H1 (cell line): ENCODE measurements at regions not wholly inside any gene's neighbourhood (a gene's known extent, or its start where the extent isn't known, plus 50 kb on each side); places are given as distances from the start of the nearest gene placed in this dataset.

Experiments used
- CTCF ChIA-PET: fragments of 300-600 bp; sonication (Branson Sonifier 250); formaldehyde crosslinking; loops from one replicate; lab custom pipeline; 2021; ENCODE audit not compliant: partially characterized antibody; lab: Charles Lee
- POLR2A ChIA-PET: fragments of 300-600 bp; sonication (Branson Sonifier 250); formaldehyde crosslinking; loops from one replicate; lab custom pipeline; 2021; ENCODE audit warnings: inconsistent platforms; ENCODE audit not compliant: partially characterized antibody; lab: Charles Lee
- DNase-seq, 2 experiments: peaks; one replicate each; pipeline versions ENCODE4 v3.0.0 to v3.0.0-alpha.2; 2010 to 2022; ENCODE audit warnings: low spot score in 2 of 2, low read depth in 1 of 2, mixed read lengths in 1 of 2
- FAIRE-seq: peaks from 2 replicates; lab custom pipeline; 2011; peaks lifted over from hg19 to GRCh38; lab: Jason Lieb, UNC
- H2AFZ ChIP-seq: 2 replicates; pipeline ENCODE4 v1.8.1; 2012; ENCODE audit warnings: low read length, inconsistent platforms
- H2AK5ac ChIP-seq: 2 replicates; pipeline ENCODE4 v1.6.1; 2013; ENCODE audit warnings: low read depth, low read length
- H2BK120ac ChIP-seq: replicated peaks from 2 replicates; pipeline ENCODE3; 2013; ENCODE audit warnings: low read depth, low read length, inconsistent platforms
- H2BK12ac ChIP-seq: 2 replicates; pipeline ENCODE4 v1.6.1; 2013; ENCODE audit warnings: low read depth, low read length
- H2BK15ac ChIP-seq: 2 replicates; pipeline ENCODE4 v1.6.1; 2013; ENCODE audit warnings: low read length
- H2BK20ac ChIP-seq: 2 replicates; pipeline ENCODE4 v1.6.1; 2013; ENCODE audit warnings: low read length
- H2BK5ac ChIP-seq: 2 replicates; pipeline ENCODE4 v1.6.1; 2013; ENCODE audit warnings: low read depth, low read length
- H3K14ac ChIP-seq: 2 replicates; pipeline ENCODE4 v1.6.1; 2013; ENCODE audit warnings: inconsistent platforms; ENCODE audit not compliant: insufficient read length
- H3K18ac ChIP-seq: 2 replicates; pipeline ENCODE4 v1.6.1; 2013; ENCODE audit warnings: low read length; ENCODE audit errors: extremely low read depth
- H3K23ac ChIP-seq: 2 replicates; pipeline ENCODE4 v1.6.1; 2013; ENCODE audit warnings: inconsistent platforms; ENCODE audit not compliant: insufficient read length
- H3K23me2 ChIP-seq: 2 replicates; pipeline ENCODE4 v1.6.1; 2013; ENCODE audit warnings: low read depth, low read length
- H3K27ac ChIP-seq: 2 replicates; pipeline ENCODE4 v1.6.1; 2011; ENCODE audit warnings: low read depth, low read length, inconsistent platforms
- H3K27me3 ChIP-seq, 4 experiments: replicated peaks in 1 of 4; 1 replicate in 1 of 4; 2 replicates in 3 of 4; pipeline versions ENCODE4 v1.6.1 to v1.8.1; 2011 to 2013; ENCODE audit warnings: low read length in 3 of 4, mild to moderate bottlenecking in 3 of 4, inconsistent platforms in 2 of 4, mixed read lengths in 2 of 4, moderate library complexity in 1 of 4; ENCODE audit not compliant: control insufficient read depth in 3 of 4, insufficient read depth in 3 of 4; ENCODE audit errors: extremely low read depth in 1 of 4
- H3K36me3 ChIP-seq, 4 experiments: 2 replicates each; pipeline versions ENCODE4 v1.6.1 to v1.8.1; 2011 to 2013; ENCODE audit warnings: mild to moderate bottlenecking in 4 of 4, low read length in 3 of 4, moderate library complexity in 2 of 4, control low read depth in 1 of 4, inconsistent platforms in 1 of 4; ENCODE audit not compliant: insufficient read depth in 4 of 4, control insufficient read depth in 2 of 4
- H3K4ac ChIP-seq: replicated peaks from 2 replicates; pipeline ENCODE3; 2013; ENCODE audit warnings: low read length, low read depth, mixed read lengths, inconsistent platforms; ENCODE audit not compliant: insufficient read length
- H3K4me1 ChIP-seq, 4 experiments: replicated peaks in 1 of 4; 1 replicate in 1 of 4; 2 replicates in 3 of 4; pipeline versions ENCODE4 v1.6.1 to v1.8.1; 2011 to 2013; ENCODE audit warnings: low read length in 3 of 4, inconsistent platforms in 2 of 4, mixed read lengths in 1 of 4; ENCODE audit not compliant: insufficient read depth in 4 of 4, control insufficient read depth in 3 of 4
- H3K4me2 ChIP-seq, 2 experiments: 2 replicates each; pipeline versions ENCODE4 v1.6.1 to v1.8.1; 2011 to 2013; ENCODE audit warnings: low read depth in 2 of 2, low read length in 2 of 2, control low read depth in 1 of 2, inconsistent platforms in 1 of 2, mild to moderate bottlenecking in 1 of 2; ENCODE audit not compliant: insufficient read depth in 1 of 2
- H3K4me3 ChIP-seq, 4 experiments: fragments of 200-600, 300-600 bp in 1 of 4; sonication (generic), shearing (Covaris generic), sonication (Bioruptor Twin) in 1 of 4; 2 replicates each; pipeline versions ENCODE4 v1.5.1 to v1.8.1; 2011 to 2016; ENCODE audit warnings: low read length in 4 of 4, low read depth in 3 of 4, control low read depth in 2 of 4, inconsistent platforms in 2 of 4, mild to moderate bottlenecking in 2 of 4, mixed read lengths in 1 of 4, moderate library complexity in 1 of 4; ENCODE audit not compliant: insufficient read depth in 2 of 4; ENCODE audit errors: extremely low read depth in 1 of 4
- H3K56ac ChIP-seq: replicated peaks from 2 replicates; pipeline ENCODE3; 2013; ENCODE audit warnings: low read depth, mild to moderate bottlenecking, mixed read lengths, low read length, inconsistent platforms; ENCODE audit not compliant: insufficient read length
- H3K79me1 ChIP-seq: 2 replicates; pipeline ENCODE4 v1.6.1; 2013; ENCODE audit warnings: low read depth, low read length, control low read depth
- H3K79me2 ChIP-seq, 2 experiments: 2 replicates each; pipeline versions ENCODE4 v1.6.1 to v1.8.1; 2012 to 2013; ENCODE audit warnings: low read length in 2 of 2, mild to moderate bottlenecking in 2 of 2, inconsistent platforms in 1 of 2; ENCODE audit not compliant: insufficient read depth in 2 of 2, control insufficient read depth in 1 of 2
- H3K9ac ChIP-seq, 4 experiments: replicated peaks in 1 of 4; 1 replicate in 1 of 4; 2 replicates in 3 of 4; pipeline versions ENCODE4 v1.6.1 to v1.8.1; 2011 to 2013; ENCODE audit warnings: low read depth in 3 of 4, low read length in 3 of 4, control low read depth in 2 of 4, mild to moderate bottlenecking in 2 of 4, moderate library complexity in 2 of 4, inconsistent platforms in 1 of 4; ENCODE audit errors: extremely low read depth in 1 of 4
- H3K9me3 ChIP-seq, 2 experiments: 2 replicates each; pipeline versions ENCODE4 v1.6.1 to v1.8.1; 2012 to 2013; ENCODE audit warnings: mild to moderate bottlenecking in 2 of 2, moderate library complexity in 2 of 2, control low read depth in 1 of 2, inconsistent platforms in 1 of 2, low read depth in 1 of 2, low read length in 1 of 2, mixed read lengths in 1 of 2; ENCODE audit not compliant: insufficient read depth in 2 of 2
- H4K20me1 ChIP-seq, 2 experiments: replicated peaks in 1 of 2; 2 replicates each; pipeline versions ENCODE3 to v1.8.1; 2011 to 2013; ENCODE audit warnings: inconsistent platforms in 2 of 2, low read length in 2 of 2, mild to moderate bottlenecking in 1 of 2; ENCODE audit not compliant: insufficient read depth in 2 of 2, control insufficient read depth in 1 of 2
- H4K5ac ChIP-seq: 2 replicates; pipeline ENCODE4 v1.6.1; 2013; ENCODE audit warnings: low read length, low read depth, mixed read lengths, inconsistent platforms; ENCODE audit not compliant: insufficient read length
- H4K8ac ChIP-seq: 2 replicates; pipeline ENCODE4 v1.8.0; 2013; ENCODE audit warnings: mild to moderate bottlenecking, moderate library complexity, low read length, inconsistent platforms; ENCODE audit not compliant: insufficient read depth; ENCODE audit errors: extremely low read depth
- H4K91ac ChIP-seq: replicated peaks from 2 replicates; pipeline ENCODE3; 2013; ENCODE audit warnings: low read length, mixed read lengths, inconsistent platforms; ENCODE audit not compliant: insufficient read length
- CTBP2 ChIP-seq: IDR thresholded peaks from 2 replicates; pipeline ENCODE4 v1.7.0; 2011; ENCODE audit warnings: borderline replicate concordance, mild to moderate bottlenecking, moderate library complexity, mixed read lengths, low read length; ENCODE audit not compliant: insufficient read depth, insufficient read length
- EZH2 ChIP-seq: fragments of 200-600 bp; sonication (generic); IDR thresholded peaks from 2 replicates; pipeline ENCODE4 v1.7.1; 2012; ENCODE audit warnings: low read depth, mild to moderate bottlenecking, moderate library complexity, low read length, inconsistent platforms; ENCODE audit not compliant: severe bottlenecking
- FOSL1 ChIP-seq: IDR thresholded peaks from 2 replicates; pipeline ENCODE4 v1.6.1; 2011; ENCODE audit warnings: mild to moderate bottlenecking, low read depth, low read length, moderate library complexity; ENCODE audit not compliant: insufficient read depth
- HDAC6 ChIP-seq: IDR thresholded peaks from one replicate; pipeline ENCODE4 v1.7.1; 2012; ENCODE audit warnings: low read depth, mild to moderate bottlenecking, inconsistent platforms, low read length, moderate library complexity
- JUN ChIP-seq: IDR thresholded peaks from 2 replicates; pipeline ENCODE4 v1.6.1; 2011; ENCODE audit warnings: low read depth, mild to moderate bottlenecking, improper control_type of control experiment, low read length
- JUND ChIP-seq: IDR thresholded peaks from 2 replicates; pipeline ENCODE4 v1.6.1; 2011; ENCODE audit warnings: mild to moderate bottlenecking, improper control_type of control experiment, low read length
- RAD21 ChIP-seq, 2 experiments: IDR thresholded peaks in 1 of 2; conservative IDR thresholded peaks in 1 of 2; 2 replicates each; pipeline ENCODE4 v1.6.1; 2011; ENCODE audit warnings: low read depth in 2 of 2, low read length in 2 of 2, improper control_type of control experiment in 1 of 2, inconsistent platforms in 1 of 2, mild to moderate bottlenecking in 1 of 2, moderate library complexity in 1 of 2
- RNF2 ChIP-seq: fragments of 200-900, 300-1000 bp; sonication (generic); IDR thresholded peaks from 2 replicates; pipeline ENCODE4 v1.7.1; 2016; ENCODE audit warnings: borderline replicate concordance, low read depth, mild to moderate bottlenecking, antibody characterized with exemption, low read length; ENCODE audit not compliant: poor library complexity, severe bottlenecking; ENCODE audit errors: missing control alignments
- RXRA ChIP-seq: IDR thresholded peaks from 2 replicates; pipeline ENCODE4 v1.6.1; 2011; ENCODE audit warnings: low read depth, mild to moderate bottlenecking, low read length, moderate library complexity; ENCODE audit not compliant: insufficient read depth
- SRF ChIP-seq: IDR thresholded peaks from 2 replicates; pipeline ENCODE4 v1.6.1; 2011; ENCODE audit warnings: mild to moderate bottlenecking, low read depth, low read length, moderate library complexity
- YY1 ChIP-seq: IDR thresholded peaks from 2 replicates; pipeline ENCODE4 v1.6.1; 2011; ENCODE audit warnings: low read depth, mild to moderate bottlenecking, low read length
- WGBS, 2 experiments: shearing (Covaris generic) in 1 of 2; methylation state at CpG; one replicate each; pipeline versions ENCODE4 v1.1.6 to v1.1.7; 2013 to 2015; ENCODE audit warnings: low lambda C conversion rate in 2 of 2, mixed read lengths in 2 of 2, inconsistent platforms in 1 of 2, low coverage in 1 of 2, missing lambda C conversion rate in 1 of 2; ENCODE audit not compliant: insufficient replicate concordance in 2 of 2, insufficient coverage in 1 of 2, insufficient read length in 1 of 2; ENCODE audit errors: extremely low coverage in 1 of 2, missing lambda C conversion rate in 1 of 2; 5-methylcytosine and 5-hydroxymethylcytosine counted together
- TF ChIP-seq, protein P1 (sequence below): IDR thresholded peaks from 2 replicates; pipeline ENCODE4 v1.6.1; 2011; ENCODE audit warnings: low read length, improper control_type of control experiment

DNA sequence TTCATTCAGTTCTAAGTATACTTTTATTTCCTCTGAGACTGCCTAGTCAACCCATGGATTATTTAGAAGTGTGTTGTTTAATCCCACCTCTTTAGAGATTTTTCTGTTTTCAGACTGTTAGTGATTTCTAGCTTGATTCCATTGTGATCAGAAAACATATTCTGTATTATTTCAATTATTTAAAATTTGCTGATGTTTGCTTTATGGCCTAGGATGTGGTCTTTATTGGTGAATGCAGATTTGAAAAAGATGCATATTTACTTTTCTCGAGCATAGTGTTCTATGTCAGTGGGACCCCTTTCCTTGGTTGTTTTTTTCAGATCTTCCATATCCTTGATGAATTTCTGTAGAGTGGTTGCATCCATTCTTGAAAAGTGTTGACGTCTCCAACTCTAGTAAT is 487.2 kb upstream of the HS6ST1 start:
- no peaks in the 10 kb centered on the region for H3K79me2 ChIP-seq

More for the DNA sequence above, 487.2 kb upstream of the HS6ST1 start:
- Histone ChIP-seq H3K27ac (no peak overlapping the region), H3K79me1 (no peaks in the 10 kb centered on the region), H2AFZ (no peak overlapping the region), H3K56ac (no peak overlapping the region), H3K18ac (no peak overlapping the region), H2BK120ac (no peak overlapping the region), H4K5ac (no peak overlapping the region), H3K27me3 (no peaks in the 10 kb centered on the region), H2BK5ac (no peak overlapping the region), H3K4me1 (peaks cover 0 to 3% (median 0%) of the 10 kb centered on the region in 4 experiments; a peak in 2 of 7 replicates), H4K20me1 (no peaks in the 10 kb centered on the region), H2BK20ac (no peak overlapping the region), H3K23ac (no peak overlapping the region), H3K9ac (no peak overlapping the region), H3K14ac (no peak overlapping the region), H3K4ac (no peak overlapping the region)
- 93% methylated on average over 2 of the region's 2 CpGs; no CpG with 5 or more reads in 1 of the 2 experiments for WGBS, 2 experiments
- POLR2A ChIA-PET = no interaction called here
- FAIRE-seq = no peak
- no peak for DNase-seq
- no peak for TF ChIP-seq RAD21 (IDR thresholded peaks at IDR 0.05 in 1 of 2, conservative IDR thresholded peaks at IDR 0.05 in 1 of 2; ENCODE audit: low read depth in 2 of 2, low read length in 2 of 2)
- no peak for TF ChIP-seq SRF
- TF ChIP-seq HDAC6 = no peak
- TF ChIP-seq EZH2 = no peak
- TF ChIP-seq RNF2 = no peak
- TF ChIP-seq CTBP2 = no peak
- TF ChIP-seq RXRA = no peak
- TF ChIP-seq JUND = no peak
- TF ChIP-seq FOSL1 = no peak
- TF ChIP-seq JUN = no peak
- TF ChIP-seq, protein P1, sequence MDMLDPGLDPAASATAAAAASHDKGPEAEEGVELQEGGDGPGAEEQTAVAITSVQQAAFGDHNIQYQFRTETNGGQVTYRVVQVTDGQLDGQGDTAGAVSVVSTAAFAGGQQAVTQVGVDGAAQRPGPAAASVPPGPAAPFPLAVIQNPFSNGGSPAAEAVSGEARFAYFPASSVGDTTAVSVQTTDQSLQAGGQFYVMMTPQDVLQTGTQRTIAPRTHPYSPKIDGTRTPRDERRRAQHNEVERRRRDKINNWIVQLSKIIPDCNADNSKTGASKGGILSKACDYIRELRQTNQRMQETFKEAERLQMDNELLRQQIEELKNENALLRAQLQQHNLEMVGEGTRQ = no peak
- TF ChIP-seq YY1 = no peak
- TF ChIP-seq, all 59 proteins: peak for 0
- Histone ChIP-seq H3K9me3 (no peaks in the 10 kb centered on the region), H2BK15ac (no peak overlapping the region), H4K8ac (no peak overlapping the region), H4K91ac (no peak overlapping the region), H2AK5ac (no peak overlapping the region), H2BK12ac (no peak overlapping the region), H3K4me3 (no peak overlapping the region), H3K23me2 (no peaks in the 10 kb centered on the region; the same call in 1 of the 2 replicates), H3K36me3 (no peaks in the 10 kb centered on the region), H3K4me2 (no peak overlapping the region)
- CTCF ChIA-PET = no interaction called here
